SK-N-SH (cell line): ENCODE measurements at regions not wholly inside any gene's neighbourhood (a gene's known extent, or its start where the extent isn't known, plus 50 kb on each side); places are given as distances from the start of the nearest gene placed in this dataset.

Source experiments
- CTCF ChIA-PET: fragments of 300-600, 350-600 bp; formaldehyde crosslinking; extraction: SDS; loops from one replicate; lab custom pipeline; 2021; lab: Yijun Ruan, JAX
- POLR2A ChIA-PET: fragments of 350-600 bp; sonication (Branson Sonifier 250); formaldehyde crosslinking; extraction: SDS; loops from one replicate; lab custom pipeline; 2020; ENCODE audit warnings: antibody characterized with exemption, inconsistent platforms; lab: Yijun Ruan, JAX
- DNase-seq: peaks from one replicate; pipeline ENCODE4 v3.0.0; 2012
- H2AFZ ChIP-seq: fragments of 200-600 bp; sonication (generic); 2 replicates; pipeline ENCODE4 v1.8.1; 2016; ENCODE audit warnings: antibody characterized with exemption, mild to moderate bottlenecking, low read depth
- H3F3A ChIP-seq: fragments of 200-600 bp; sonication (generic); replicated peaks from 2 replicates; pipeline ENCODE3; 2016; ENCODE audit warnings: antibody characterized with exemption, mild to moderate bottlenecking; ENCODE audit not compliant: insufficient read depth
- H3K27ac ChIP-seq, 2 experiments: fragments of 200-500 bp in 1 of 2; fragments of 200-600 bp in 1 of 2; sonication (Bioruptor generic) in 1 of 2; sonication (generic), shearing (Covaris generic) in 1 of 2; 2 replicates each; pipeline versions ENCODE4 v1.5.1 to v1.6.1; 2014 to 2016; ENCODE audit warnings: low read depth in 2 of 2, inconsistent platforms in 1 of 2, low read length in 1 of 2, mild to moderate bottlenecking in 1 of 2, mixed read lengths in 1 of 2
- H3K27me3 ChIP-seq: fragments of 200-600 bp; sonication (generic), shearing (Covaris generic); 2 replicates; pipeline ENCODE4 v1.6.1; 2016; ENCODE audit warnings: mixed run types; ENCODE audit not compliant: insufficient read depth
- H3K36me3 ChIP-seq, 2 experiments: fragments of 200-500 bp in 1 of 2; fragments of 200-600 bp in 1 of 2; sonication (Bioruptor generic) in 1 of 2; sonication (generic) in 1 of 2; replicated peaks in 1 of 2; 2 replicates each; pipeline versions ENCODE3 to v1.5.1; 2014 to 2016; ENCODE audit warnings: low read length in 1 of 2, mild to moderate bottlenecking in 1 of 2; ENCODE audit not compliant: insufficient read depth in 2 of 2, control insufficient read depth in 1 of 2
- H3K4me1 ChIP-seq, 2 experiments: fragments of 200-500 bp in 1 of 2; fragments of 200-600 bp in 1 of 2; sonication (Bioruptor generic) in 1 of 2; sonication (generic), shearing (Covaris generic) in 1 of 2; 2 replicates each; pipeline versions ENCODE4 v1.5.1 to v1.6.1; 2014 to 2016; ENCODE audit warnings: low read depth in 1 of 2, low read length in 1 of 2, mixed run types in 1 of 2; ENCODE audit not compliant: insufficient read depth in 2 of 2, control insufficient read depth in 1 of 2
- H3K4me2 ChIP-seq: fragments of 200-600 bp; sonication (generic), shearing (Covaris generic); 2 replicates; pipeline ENCODE4 v1.6.1; 2017; ENCODE audit warnings: mixed run types
- H3K4me3 ChIP-seq, 2 experiments: fragments of 200-500 bp in 1 of 2; fragments of 200-600 bp in 1 of 2; sonication (Bioruptor generic) in 1 of 2; sonication (generic), shearing (Covaris generic) in 1 of 2; 2 replicates each; pipeline versions ENCODE4 v1.5.1 to v1.8.1; 2014 to 2016; ENCODE audit warnings: low read depth in 2 of 2, inconsistent platforms in 1 of 2, low read length in 1 of 2, mild to moderate bottlenecking in 1 of 2, mixed read lengths in 1 of 2, moderate library complexity in 1 of 2
- H3K79me2 ChIP-seq: fragments of 200-600 bp; sonication (generic); 2 replicates; pipeline ENCODE4 v1.8.1; 2017; ENCODE audit warnings: mild to moderate bottlenecking; ENCODE audit not compliant: insufficient read depth
- H3K9ac ChIP-seq: fragments of 200-600 bp; sonication (generic); 2 replicates; pipeline ENCODE4 v1.6.1; 2017; ENCODE audit warnings: mixed run types
- H3K9me2 ChIP-seq: fragments of 200-600 bp; sonication (generic); 2 replicates; pipeline ENCODE4 v1.6.1; 2017; ENCODE audit warnings: mixed run types
- H3K9me3 ChIP-seq: fragments of 200-600 bp; sonication (generic); 2 replicates; pipeline ENCODE4 v1.6.1; 2017; ENCODE audit warnings: mixed run types, mild to moderate bottlenecking, moderate library complexity
- H4K20me1 ChIP-seq: fragments of 200-600 bp; sonication (generic); 2 replicates; pipeline ENCODE4 v1.6.1; 2017; ENCODE audit warnings: mild to moderate bottlenecking, mixed run types; ENCODE audit not compliant: insufficient read depth
- EZH2phosphoT487 ChIP-seq: fragments of 200-600 bp; sonication (generic); IDR thresholded peaks from 2 replicates; pipeline ENCODE4 v1.6.1; 2017; ENCODE audit warnings: low read depth, mixed run types, mild to moderate bottlenecking, antibody characterized with exemption, moderate library complexity, borderline replicate concordance
- FOSL2 ChIP-seq: IDR thresholded peaks from 2 replicates; pipeline ENCODE4 v1.4.0; 2012; ENCODE audit warnings: low read depth, mild to moderate bottlenecking, moderate library complexity, borderline replicate concordance
- FOXJ3 ChIP-seq: sonication (generic); formaldehyde crosslinking; IDR thresholded peaks from 2 replicates; pipeline ENCODE4 v1.5.1; 2020; ENCODE audit warnings: mild to moderate bottlenecking, missing genetic modification reagents
- FOXM1 ChIP-seq: IDR thresholded peaks from 2 replicates; pipeline ENCODE4 v1.4.0; 2012; ENCODE audit warnings: low read depth, mild to moderate bottlenecking
- GABPA ChIP-seq: IDR thresholded peaks from 2 replicates; pipeline ENCODE4 v1.4.0; 2012; ENCODE audit warnings: low read depth, mild to moderate bottlenecking
- GATA2 ChIP-seq: sonication (generic); formaldehyde crosslinking; IDR thresholded peaks from 2 replicates; pipeline ENCODE4 v1.5.0; 2020; ENCODE audit warnings: mild to moderate bottlenecking, missing genetic modification reagents
- JUND ChIP-seq: IDR thresholded peaks from 2 replicates; pipeline ENCODE4 v1.4.0; 2012
- MEF2A ChIP-seq: IDR thresholded peaks from 2 replicates; pipeline ENCODE4 v1.4.0; 2012; ENCODE audit warnings: low read depth, borderline replicate concordance
- MXI1 ChIP-seq: IDR thresholded peaks from 2 replicates; pipeline ENCODE4 v1.6.1; 2012; ENCODE audit warnings: mild to moderate bottlenecking, low read depth, low read length, improper control_type of control experiment
- NFIC ChIP-seq: IDR thresholded peaks from 2 replicates; pipeline ENCODE4 v1.4.0; 2012; ENCODE audit warnings: borderline replicate concordance
- RAD21 ChIP-seq: IDR thresholded peaks from 2 replicates; pipeline ENCODE4 v1.6.1; 2012; ENCODE audit warnings: mild to moderate bottlenecking, low read length
- RCOR1 ChIP-seq: fragments of 150-350 bp; IDR thresholded peaks from 2 replicates; pipeline ENCODE4 v1.6.1; 2017; ENCODE audit warnings: antibody characterized with exemption, low read length
- RFX5 ChIP-seq: IDR thresholded peaks from 2 replicates; pipeline ENCODE4 v1.6.1; 2012; ENCODE audit warnings: mild to moderate bottlenecking, improper control_type of control experiment, low read length
- RXRA ChIP-seq: IDR thresholded peaks from 2 replicates; pipeline ENCODE4 v1.4.0; 2012; ENCODE audit warnings: low read depth, mild to moderate bottlenecking, borderline replicate concordance
- SIN3A ChIP-seq: IDR thresholded peaks from 2 replicates; pipeline ENCODE4 v1.6.1; 2012; ENCODE audit warnings: low read depth, mild to moderate bottlenecking, low read length, moderate library complexity, borderline replicate concordance
- SMC3 ChIP-seq: IDR thresholded peaks from 2 replicates; pipeline ENCODE4 v1.6.1; 2012; ENCODE audit warnings: low read depth, low read length, improper control_type of control experiment
- TCF12 ChIP-seq: IDR thresholded peaks from 2 replicates; pipeline ENCODE4 v1.4.0; 2012
- TEAD4 ChIP-seq: IDR thresholded peaks from 2 replicates; pipeline ENCODE4 v1.4.0; 2012; ENCODE audit warnings: mild to moderate bottlenecking, borderline replicate concordance; ENCODE audit not compliant: insufficient read depth
- WGBS: methylation state at CpG from one replicate; pipeline ENCODE4 v1.1.6; 2017; ENCODE audit warnings: low lambda C conversion rate; 5-methylcytosine and 5-hydroxymethylcytosine counted together
- TF ChIP-seq, protein P1 (sequence below): fragments of 150-350 bp; IDR thresholded peaks from 2 replicates; pipeline ENCODE4 v1.6.1; 2016; ENCODE audit warnings: mild to moderate bottlenecking, low read depth, low read length
- TF ChIP-seq, protein P2 (sequence below): IDR thresholded peaks from 2 replicates; pipeline ENCODE4; 2012
- TF ChIP-seq, protein P3 (sequence below): fragments of 150-350 bp; IDR thresholded peaks from 2 replicates; pipeline ENCODE4 v1.6.1; 2017; ENCODE audit warnings: antibody characterized with exemption, low read length, low read depth, borderline replicate concordance
- TF ChIP-seq, protein P4 (sequence below): IDR thresholded peaks from 2 replicates; pipeline ENCODE4 v1.6.1; 2012; ENCODE audit warnings: mild to moderate bottlenecking, low read depth, low read length, moderate library complexity

DNA sequence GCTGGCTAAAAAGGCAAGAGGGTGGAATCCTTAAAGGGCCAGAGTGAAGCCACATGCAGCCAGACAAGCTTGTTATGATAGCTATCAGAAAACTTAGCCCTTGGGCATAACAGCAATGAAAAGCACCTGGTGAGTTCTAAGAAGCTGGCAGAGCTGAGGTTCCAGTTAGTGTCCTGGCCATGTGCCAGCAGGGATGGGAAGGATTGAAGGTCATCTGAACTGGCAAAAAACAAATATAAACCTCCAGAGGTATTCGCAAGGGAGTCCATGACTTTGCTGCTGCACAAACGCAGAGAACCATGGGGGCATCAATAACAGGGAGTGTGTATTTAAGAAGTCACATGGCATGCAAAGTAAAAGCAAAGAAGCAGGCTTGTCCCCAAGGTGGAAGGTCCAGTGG is 208.9 kb downstream of the FAM47A start:
- Histone ChIP-seq H2AFZ (no peak overlapping the region), H3K4me1 (no peaks in the 10 kb centered on the region), H4K20me1 (no peaks in the 10 kb centered on the region), H3K27me3 (no peaks in the 10 kb centered on the region), H3K9me3 (no peaks in the 10 kb centered on the region), H3K9ac (no peak overlapping the region), H3K4me3 (no peak overlapping the region), H3K79me2 (no peaks in the 10 kb centered on the region), H3F3A (no peaks in the 10 kb centered on the region), H3K9me2 (no peaks in the 10 kb centered on the region), H3K36me3 (no peaks in the 10 kb centered on the region), H3K27ac (no peak overlapping the region), H3K4me2 (no peak overlapping the region)
- CTCF ChIA-PET: no interaction called here
- DNase-seq: no peak
- WGBS: 14% methylated on average over 2 of the region's 2 CpGs
- POLR2A ChIA-PET: no interaction called here
- TF ChIP-seq NFIC: no peak
- no peak for TF ChIP-seq RXRA
- TF ChIP-seq FOXM1: no peak
- no peak for TF ChIP-seq FOSL2
- TF ChIP-seq, protein P1, sequence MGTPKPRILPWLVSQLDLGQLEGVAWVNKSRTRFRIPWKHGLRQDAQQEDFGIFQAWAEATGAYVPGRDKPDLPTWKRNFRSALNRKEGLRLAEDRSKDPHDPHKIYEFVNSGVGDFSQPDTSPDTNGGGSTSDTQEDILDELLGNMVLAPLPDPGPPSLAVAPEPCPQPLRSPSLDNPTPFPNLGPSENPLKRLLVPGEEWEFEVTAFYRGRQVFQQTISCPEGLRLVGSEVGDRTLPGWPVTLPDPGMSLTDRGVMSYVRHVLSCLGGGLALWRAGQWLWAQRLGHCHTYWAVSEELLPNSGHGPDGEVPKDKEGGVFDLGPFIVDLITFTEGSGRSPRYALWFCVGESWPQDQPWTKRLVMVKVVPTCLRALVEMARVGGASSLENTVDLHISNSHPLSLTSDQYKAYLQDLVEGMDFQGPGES: no peak
- TF ChIP-seq GATA2 (CRISPR knock-in tag): no peak
- TF ChIP-seq SMC3: no peak
- TF ChIP-seq FOXJ3 (CRISPR knock-in tag): no peak
- no peak for TF ChIP-seq RFX5
- TF ChIP-seq MEF2A: no peak
- no peak for TF ChIP-seq MXI1
- TF ChIP-seq, protein P2, sequence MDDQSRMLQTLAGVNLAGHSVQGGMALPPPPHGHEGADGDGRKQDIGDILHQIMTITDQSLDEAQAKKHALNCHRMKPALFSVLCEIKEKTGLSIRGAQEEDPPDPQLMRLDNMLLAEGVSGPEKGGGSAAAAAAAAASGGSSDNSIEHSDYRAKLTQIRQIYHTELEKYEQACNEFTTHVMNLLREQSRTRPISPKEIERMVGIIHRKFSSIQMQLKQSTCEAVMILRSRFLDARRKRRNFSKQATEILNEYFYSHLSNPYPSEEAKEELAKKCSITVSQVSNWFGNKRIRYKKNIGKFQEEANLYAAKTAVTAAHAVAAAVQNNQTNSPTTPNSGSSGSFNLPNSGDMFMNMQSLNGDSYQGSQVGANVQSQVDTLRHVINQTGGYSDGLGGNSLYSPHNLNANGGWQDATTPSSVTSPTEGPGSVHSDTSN: no peak
- TF ChIP-seq, protein P3, sequence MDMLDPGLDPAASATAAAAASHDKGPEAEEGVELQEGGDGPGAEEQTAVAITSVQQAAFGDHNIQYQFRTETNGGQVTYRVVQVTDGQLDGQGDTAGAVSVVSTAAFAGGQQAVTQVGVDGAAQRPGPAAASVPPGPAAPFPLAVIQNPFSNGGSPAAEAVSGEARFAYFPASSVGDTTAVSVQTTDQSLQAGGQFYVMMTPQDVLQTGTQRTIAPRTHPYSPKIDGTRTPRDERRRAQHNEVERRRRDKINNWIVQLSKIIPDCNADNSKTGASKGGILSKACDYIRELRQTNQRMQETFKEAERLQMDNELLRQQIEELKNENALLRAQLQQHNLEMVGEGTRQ: no peak
- TF ChIP-seq GABPA: no peak
- no peak for TF ChIP-seq RCOR1
- no peak for TF ChIP-seq EZH2phosphoT487

DNA sequence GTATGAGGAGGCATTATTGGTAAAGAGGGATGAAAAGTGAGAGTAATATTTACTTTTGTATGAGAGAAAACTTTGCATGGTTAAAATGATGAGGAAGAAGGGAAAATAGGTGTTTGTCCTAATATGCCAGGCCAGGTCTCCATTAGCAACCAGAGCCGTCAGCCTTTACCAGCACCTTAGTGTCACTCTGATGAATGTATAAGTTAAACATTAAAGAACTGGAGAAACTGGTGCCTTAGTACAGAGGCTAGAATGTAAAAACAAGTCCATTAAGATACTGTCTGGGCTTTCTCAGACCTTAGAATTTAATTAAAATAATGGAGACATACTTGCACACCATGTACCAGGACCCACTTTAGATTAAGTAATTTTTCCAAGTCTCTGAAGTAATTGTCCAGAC is 222.3 kb downstream of the FAM47A start:
- WGBS: 28% methylated on average over 1 of the region's 1 CpG
- no peaks in the 10 kb centered on the region for H3K79me2 ChIP-seq
- H3K36me3 ChIP-seq: no peaks in the 10 kb centered on the region
- no peaks in the 10 kb centered on the region for H3K27me3 ChIP-seq
- no peak overlapping the region for H3K9ac ChIP-seq
- ChIA-PET CTCF (no interaction called here), POLR2A (no interaction called here)
- H2AFZ ChIP-seq: no peak overlapping the region
- H3K4me3 ChIP-seq: no peak overlapping the region
- H4K20me1 ChIP-seq: no peaks in the 10 kb centered on the region
- no peaks in the 10 kb centered on the region for H3K4me1 ChIP-seq
- no peak overlapping the region for H3K4me2 ChIP-seq
- no peaks in the 10 kb centered on the region for H3F3A ChIP-seq
- no peak overlapping the region for H3K27ac ChIP-seq
- H3K9me3 ChIP-seq: no peaks in the 10 kb centered on the region
- DNase-seq: no peak
- H3K9me2 ChIP-seq: no peaks in the 10 kb centered on the region
- TF ChIP-seq MXI1 (no peak), FOXM1 (no peak), JUND (no peak), SMC3 (no peak), RFX5 (no peak), TEAD4 (no peak), MEF2A (no peak), GABPA (no peak), FOXJ3 (CRISPR knock-in tag) (no peak), FOSL2 (no peak), RAD21 (no peak), TCF12 (no peak), SIN3A (no peak)
- TF ChIP-seq, protein P4, sequence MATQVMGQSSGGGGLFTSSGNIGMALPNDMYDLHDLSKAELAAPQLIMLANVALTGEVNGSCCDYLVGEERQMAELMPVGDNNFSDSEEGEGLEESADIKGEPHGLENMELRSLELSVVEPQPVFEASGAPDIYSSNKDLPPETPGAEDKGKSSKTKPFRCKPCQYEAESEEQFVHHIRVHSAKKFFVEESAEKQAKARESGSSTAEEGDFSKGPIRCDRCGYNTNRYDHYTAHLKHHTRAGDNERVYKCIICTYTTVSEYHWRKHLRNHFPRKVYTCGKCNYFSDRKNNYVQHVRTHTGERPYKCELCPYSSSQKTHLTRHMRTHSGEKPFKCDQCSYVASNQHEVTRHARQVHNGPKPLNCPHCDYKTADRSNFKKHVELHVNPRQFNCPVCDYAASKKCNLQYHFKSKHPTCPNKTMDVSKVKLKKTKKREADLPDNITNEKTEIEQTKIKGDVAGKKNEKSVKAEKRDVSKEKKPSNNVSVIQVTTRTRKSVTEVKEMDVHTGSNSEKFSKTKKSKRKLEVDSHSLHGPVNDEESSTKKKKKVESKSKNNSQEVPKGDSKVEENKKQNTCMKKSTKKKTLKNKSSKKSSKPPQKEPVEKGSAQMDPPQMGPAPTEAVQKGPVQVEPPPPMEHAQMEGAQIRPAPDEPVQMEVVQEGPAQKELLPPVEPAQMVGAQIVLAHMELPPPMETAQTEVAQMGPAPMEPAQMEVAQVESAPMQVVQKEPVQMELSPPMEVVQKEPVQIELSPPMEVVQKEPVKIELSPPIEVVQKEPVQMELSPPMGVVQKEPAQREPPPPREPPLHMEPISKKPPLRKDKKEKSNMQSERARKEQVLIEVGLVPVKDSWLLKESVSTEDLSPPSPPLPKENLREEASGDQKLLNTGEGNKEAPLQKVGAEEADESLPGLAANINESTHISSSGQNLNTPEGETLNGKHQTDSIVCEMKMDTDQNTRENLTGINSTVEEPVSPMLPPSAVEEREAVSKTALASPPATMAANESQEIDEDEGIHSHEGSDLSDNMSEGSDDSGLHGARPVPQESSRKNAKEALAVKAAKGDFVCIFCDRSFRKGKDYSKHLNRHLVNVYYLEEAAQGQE: no peak
- TF ChIP-seq, protein P3: no peak
